AG04449 (cell line): ENCODE measurements at regions not wholly inside any gene's neighbourhood (a gene's known extent, or its start where the extent isn't known, plus 50 kb on each side); places are given as distances from the start of the nearest gene placed in this dataset.

Experiments
- CTCF ChIA-PET: fragments of 350-600 bp; formaldehyde crosslinking; extraction: SDS; loops from one replicate; lab custom pipeline; 2021; ENCODE audit warnings: antibody characterized with exemption; lab: Yijun Ruan, JAX
- POLR2A ChIA-PET: fragments of 400-600, 350-600 bp; formaldehyde crosslinking; extraction: SDS; loops from one replicate; lab custom pipeline; 2020; ENCODE audit warnings: antibody characterized with exemption, inconsistent platforms; lab: Yijun Ruan, JAX
- DNase-seq: peaks from one replicate; pipeline ENCODE4 v3.0.0-alpha.2; 2010; ENCODE audit warnings: low read depth, low spot score
- H3K4me3 ChIP-seq: 2 replicates; pipeline ENCODE4 v1.5.1; 2011; ENCODE audit warnings: low read depth, mild to moderate bottlenecking, control low read depth, low read length
- CTCF ChIP-seq: IDR thresholded peaks from one replicate; pipeline ENCODE4 v1.5.1; 2011; ENCODE audit warnings: mild to moderate bottlenecking, moderate library complexity, low read length, control low read depth, inconsistent platforms; ENCODE audit not compliant: insufficient read depth; ENCODE audit errors: missing control alignments

- no peak for DNase-seq
- no peak overlapping the region for H3K4me3 ChIP-seq
- TF ChIP-seq CTCF: no peak
- ChIA-PET CTCF (no interaction called here), POLR2A (no interaction called here)
Observed at GRCh38 chr10:83037653-83038052, 1101.7 kb upstream of the GHITM start.

GRCh38 chr10:83038631-83039030 lies 1100.7 kb upstream of the GHITM start:
- H3K4me3 ChIP-seq: no peak overlapping the region
- no peak for DNase-seq
- POLR2A ChIA-PET: no interaction called here
- CTCF ChIA-PET: no interaction called here
- no peak for TF ChIP-seq CTCF

- CTCF ChIA-PET: no interaction called here
- no peak for DNase-seq
- H3K4me3 ChIP-seq: no peak overlapping the region
- TF ChIP-seq CTCF: no peak
- POLR2A ChIA-PET: no interaction called here
Observed at GRCh38 chr10:83045731-83046130, 1093.6 kb upstream of the GHITM start.

- DNase-seq: no peak
- TF ChIP-seq CTCF: no peak
- CTCF ChIA-PET: no interaction called here
- POLR2A ChIA-PET: no interaction called here
- no peak overlapping the region for H3K4me3 ChIP-seq
Observed at GRCh38 chr10:83050815-83051214, 1088.5 kb upstream of the GHITM start.

- POLR2A ChIA-PET: no interaction called here
- DNase-seq: no peak
- no peak overlapping the region for H3K4me3 ChIP-seq
- no peak for TF ChIP-seq CTCF
- CTCF ChIA-PET: no interaction called here
Observed at GRCh38 chr10:83062871-83063270, 1076.4 kb upstream of the GHITM start.

- POLR2A ChIA-PET: no interaction called here
- H3K4me3 ChIP-seq: no peak overlapping the region
- TF ChIP-seq CTCF: no peak
- no peak for DNase-seq
- CTCF ChIA-PET: no interaction called here
Observed at GRCh38 chr10:83073472-83073871, 1065.8 kb upstream of the GHITM start.
